HEK293 (cell line): ENCODE measurements at regions not wholly inside any gene's neighbourhood (a gene's known extent, or its start where the extent isn't known, plus 50 kb on each side); places are given as distances from the start of the nearest gene placed in this dataset.

Experiments used
- CTCF ChIA-PET: fragments of 350-600 bp; formaldehyde crosslinking; extraction: SDS; loops from one replicate; lab custom pipeline; 2021; ENCODE audit warnings: antibody characterized with exemption; lab: Yijun Ruan, JAX
- POLR2A ChIA-PET: fragments of 300-600 bp; formaldehyde crosslinking; extraction: SDS; loops from one replicate; lab custom pipeline; 2020; ENCODE audit warnings: antibody characterized with exemption, inconsistent platforms; lab: Yijun Ruan, JAX
- H3K27ac ChIP-seq: fragments of 200-500 bp; sonication (Bioruptor generic); 2 replicates; pipeline ENCODE4 v1.5.1; 2014; ENCODE audit warnings: low read depth, low read length, control low read depth, inconsistent platforms; ENCODE audit errors: extremely low read depth
- H3K36me3 ChIP-seq, 2 experiments: fragments of 200-500 bp in 1 of 2; sonication (Bioruptor generic) in 1 of 2; 1 replicate in 1 of 2; 2 replicates in 1 of 2; pipeline ENCODE4 v1.5.1; 2014 to 2017; ENCODE audit warnings: inconsistent platforms in 2 of 2, low read length in 2 of 2; ENCODE audit not compliant: control insufficient read depth in 2 of 2, insufficient read depth in 1 of 2
- H3K4me1 ChIP-seq: fragments of 200-500 bp; sonication (Bioruptor generic); 2 replicates; pipeline ENCODE4 v1.5.1; 2014; ENCODE audit warnings: mild to moderate bottlenecking, low read length, inconsistent platforms; ENCODE audit not compliant: control insufficient read depth, insufficient read depth
- H3K4me3 ChIP-seq: 2 replicates; pipeline ENCODE4 v1.5.1; 2011; ENCODE audit warnings: low read depth, mild to moderate bottlenecking, control low read depth, low read length, moderate library complexity
- H3K9me3 ChIP-seq: fragments of 200-500 bp; sonication (Bioruptor generic); 2 replicates; pipeline ENCODE4 v1.5.1; 2014; ENCODE audit warnings: low read depth, low read length, inconsistent platforms; ENCODE audit not compliant: control insufficient read depth, insufficient read depth
- HOXD13 ChIP-seq: sonication (generic); formaldehyde crosslinking; IDR thresholded peaks from 2 replicates; pipeline ENCODE4 v1.8.0; 2022; ENCODE audit warnings: missing genetic modification reagents, borderline replicate concordance
- PRDM10 ChIP-seq: fragments of 450-650 bp; formaldehyde crosslinking; IDR thresholded peaks from 2 replicates; pipeline ENCODE4 v1.5.1; 2016; ENCODE audit warnings: missing biosample characterization, missing genetic modification characterization
- REST ChIP-seq: fragments of 450-650 bp; formaldehyde crosslinking; IDR thresholded peaks from 2 replicates; pipeline ENCODE4 v1.5.1; 2016; ENCODE audit warnings: missing biosample characterization, missing genetic modification characterization
- SP3 ChIP-seq: fragments of 450-650 bp; formaldehyde crosslinking; IDR thresholded peaks from 2 replicates; pipeline ENCODE4 v1.5.1; 2016; ENCODE audit warnings: missing biosample characterization, missing genetic modification characterization
- ZBTB7A ChIP-seq: fragments of 450-650 bp; formaldehyde crosslinking; IDR thresholded peaks from 2 replicates; pipeline ENCODE4 v1.5.1; 2016; ENCODE audit warnings: low read depth, missing biosample characterization, missing genetic modification characterization
- ZIC2 ChIP-seq: fragments of 450-650 bp; formaldehyde crosslinking; IDR thresholded peaks from 2 replicates; pipeline ENCODE4 v1.5.1; 2016; ENCODE audit warnings: missing biosample characterization, missing genetic modification characterization
- ZNF10 ChIP-seq: fragments of 450-650 bp; formaldehyde crosslinking; IDR thresholded peaks from 2 replicates; pipeline ENCODE4 v1.5.1; 2017; ENCODE audit warnings: missing biosample characterization, missing genetic modification characterization
- ZNF23 ChIP-seq: fragments of 450-650 bp; formaldehyde crosslinking; IDR thresholded peaks from 2 replicates; pipeline ENCODE4 v1.5.1; 2016; ENCODE audit warnings: missing biosample characterization, missing genetic modification characterization, borderline replicate concordance
- ZNF416 ChIP-seq: fragments of 450-650 bp; formaldehyde crosslinking; IDR thresholded peaks from 2 replicates; pipeline ENCODE4 v1.5.1; 2016; ENCODE audit warnings: missing biosample characterization, missing genetic modification characterization
- ZNF423 ChIP-seq: fragments of 450-650 bp; formaldehyde crosslinking; IDR thresholded peaks from 2 replicates; pipeline ENCODE4 v1.5.1; 2016; ENCODE audit warnings: missing biosample characterization, missing genetic modification characterization
- ZNF510 ChIP-seq: fragments of 450-650 bp; formaldehyde crosslinking; IDR thresholded peaks from 2 replicates; pipeline ENCODE4 v1.5.1; 2018; ENCODE audit warnings: mild to moderate bottlenecking, missing genetic modification characterization, missing biosample characterization; ENCODE audit not compliant: insufficient replicate concordance
- ZNF513 ChIP-seq: fragments of 450-650 bp; IDR thresholded peaks from 2 replicates; pipeline ENCODE4 v1.5.1; 2018; ENCODE audit warnings: missing biosample characterization, missing genetic modification characterization
- ZNF530 ChIP-seq: fragments of 450-650 bp; formaldehyde crosslinking; IDR thresholded peaks from 2 replicates; pipeline ENCODE4 v1.5.1; 2016; ENCODE audit warnings: low read depth, missing biosample characterization, missing genetic modification characterization
- ZNF645 ChIP-seq: fragments of 450-650 bp; formaldehyde crosslinking; IDR thresholded peaks from 2 replicates; pipeline ENCODE4; 2016; ENCODE audit warnings: missing biosample characterization, missing genetic modification characterization
- ZNF837 ChIP-seq: fragments of 450-650 bp; formaldehyde crosslinking; IDR thresholded peaks from 2 replicates; pipeline ENCODE4 v1.5.1; 2016; ENCODE audit warnings: missing biosample characterization, missing genetic modification characterization

- ChIA-PET POLR2A (no interaction called here), CTCF (interaction anchor here (0.6 kb wide), 1 partner anchor 1013 kb away, joined by 3 read pairs; no protein-coding TSS in a partner anchor)
- Histone ChIP-seq H3K27ac (no peak overlapping the region), H3K9me3 (no peaks in the 10 kb centered on the region), H3K36me3 (no peaks in the 10 kb centered on the region), H3K4me3 (no peak overlapping the region), H3K4me1 (no peaks in the 10 kb centered on the region)
- TF ChIP-seq HOXD13 (CRISPR knock-in tag) (no peak), ZNF416 (tag by site-specific recombination) (no peak)
These were observed 577.4 kb downstream of the CBLN2 start for GRCh38 chr18:71966791-71967190.

- H3K4me1 ChIP-seq = no peaks in the 10 kb centered on the region
- no peaks in the 10 kb centered on the region for H3K36me3 ChIP-seq
- no peak for TF ChIP-seq ZNF837 (tag by site-specific recombination)
- no peak for TF ChIP-seq ZNF10 (tag by site-specific recombination)
- TF ChIP-seq ZNF645 (tag by site-specific recombination) = no peak
- TF ChIP-seq ZNF513 (tag by site-specific recombination) = no peak
- no peak for TF ChIP-seq ZNF530
- TF ChIP-seq REST (tag by site-specific recombination) = no peak
- no peak for TF ChIP-seq PRDM10 (tag by site-specific recombination)
- TF ChIP-seq SP3 = no peak
- TF ChIP-seq ZNF23 = no peak
- no peak for TF ChIP-seq ZIC2 (tag by site-specific recombination)
- TF ChIP-seq ZNF510 (tag by site-specific recombination) = no peak
- no peak for TF ChIP-seq ZBTB7A (tag by site-specific recombination)
- TF ChIP-seq ZNF423 = no peak
- ChIA-PET CTCF (no interaction called here), POLR2A (no interaction called here)
- no peaks in the 10 kb centered on the region for H3K9me3 ChIP-seq
- H3K4me3 ChIP-seq = no peak overlapping the region
- H3K27ac ChIP-seq = no peak overlapping the region
These were observed 585.5 kb downstream of the CBLN2 start for GRCh38 chr18:71958605-71959004.
